Mesodermal cell (in vitro differentiated cells): ENCODE measurements at regions not wholly inside any gene's neighbourhood (a gene's known extent, or its start where the extent isn't known, plus 50 kb on each side); places are given as distances from the start of the nearest gene placed in this dataset.
"Not testable (repeated sequence)": the region's sequence is repeated elsewhere in the genome, so short reads cannot be mapped to it uniquely, and the experiment has no call there.

Experiments
- H3K27ac ChIP-seq: 2 replicates; pipeline ENCODE4 v1.7.0; 2013; ENCODE audit warnings: mild to moderate bottlenecking, low read depth, low read length, moderate library complexity; ENCODE audit not compliant: severe bottlenecking
- H3K36me3 ChIP-seq: 2 replicates; pipeline ENCODE4 v1.7.1; 2013; ENCODE audit warnings: mild to moderate bottlenecking, low read length, moderate library complexity; ENCODE audit not compliant: control insufficient read depth, insufficient read depth
- H3K4me1 ChIP-seq: one replicate; pipeline ENCODE4 v1.7.1; 2013; ENCODE audit warnings: mild to moderate bottlenecking, low read length; ENCODE audit not compliant: insufficient read depth, control insufficient read depth, poor library complexity, severe bottlenecking
- H3K4me3 ChIP-seq: 2 replicates; pipeline ENCODE4 v1.7.0; 2013; ENCODE audit warnings: low read length, control low read depth, mild to moderate bottlenecking; ENCODE audit not compliant: insufficient read depth, poor library complexity, severe bottlenecking; ENCODE audit errors: extremely low read depth
- H3K9me3 ChIP-seq: 2 replicates; pipeline ENCODE4 v1.7.1; 2013; ENCODE audit warnings: mild to moderate bottlenecking, low read length, moderate library complexity; ENCODE audit not compliant: control insufficient read depth
- WGBS, 2 experiments: methylation state at CpG; one replicate each; pipeline ENCODE4 v1.1.5; 2013; ENCODE audit warnings: missing lambda C conversion rate in 2 of 2; ENCODE audit not compliant: insufficient coverage in 2 of 2; 5-methylcytosine and 5-hydroxymethylcytosine counted together

GRCh38 chr16:46386805-46387620 is 234.2 kb downstream of the SHCBP1 start:
- not testable (repeated sequence) for H3K36me3 ChIP-seq, H3K4me1 ChIP-seq, H3K27ac ChIP-seq, H3K4me3 ChIP-seq
- 71 to 73% methylated on average over 28 of the region's 28 CpGs for WGBS, 2 experiments
- H3K9me3 ChIP-seq: peaks cover 10% of the 10 kb centered on the region

DNA sequence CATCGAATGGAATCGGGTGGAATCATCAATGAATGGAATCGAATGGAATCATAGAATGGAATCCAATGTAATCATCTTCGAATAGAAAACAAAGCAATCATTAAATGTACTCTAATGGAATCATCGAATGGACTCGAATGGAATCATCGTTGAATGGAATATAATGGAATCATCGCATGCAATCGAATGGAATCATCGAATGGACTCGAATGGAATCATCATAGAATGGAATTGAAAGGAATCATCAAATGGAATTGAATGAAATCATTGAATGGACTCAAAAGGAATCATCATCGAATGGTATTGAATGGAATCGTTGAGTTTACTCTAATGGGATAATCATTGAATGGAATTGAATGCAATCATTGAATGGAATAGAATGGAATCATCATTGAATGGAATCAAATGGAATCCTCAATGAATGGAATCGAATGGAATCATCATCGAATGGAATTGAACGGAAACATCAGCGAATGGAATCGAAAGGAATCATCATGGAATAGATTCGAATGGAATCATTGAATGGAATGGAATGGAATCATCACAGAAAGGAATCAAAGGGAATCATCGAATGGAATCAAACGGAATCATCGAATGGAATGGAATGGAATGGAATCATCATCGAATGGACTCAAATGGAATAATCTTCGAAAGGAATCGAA is 234.9 kb downstream of the SHCBP1 start:
- 78 to 79% methylated on average over 20 to 22 of the region's 25 CpGs for WGBS, 2 experiments
- H3K27ac ChIP-seq, H3K4me1 ChIP-seq, H3K36me3 ChIP-seq, H3K4me3 ChIP-seq: not testable (repeated sequence)
- peaks cover 15% of the 10 kb centered on the region for H3K9me3 ChIP-seq

DNA sequence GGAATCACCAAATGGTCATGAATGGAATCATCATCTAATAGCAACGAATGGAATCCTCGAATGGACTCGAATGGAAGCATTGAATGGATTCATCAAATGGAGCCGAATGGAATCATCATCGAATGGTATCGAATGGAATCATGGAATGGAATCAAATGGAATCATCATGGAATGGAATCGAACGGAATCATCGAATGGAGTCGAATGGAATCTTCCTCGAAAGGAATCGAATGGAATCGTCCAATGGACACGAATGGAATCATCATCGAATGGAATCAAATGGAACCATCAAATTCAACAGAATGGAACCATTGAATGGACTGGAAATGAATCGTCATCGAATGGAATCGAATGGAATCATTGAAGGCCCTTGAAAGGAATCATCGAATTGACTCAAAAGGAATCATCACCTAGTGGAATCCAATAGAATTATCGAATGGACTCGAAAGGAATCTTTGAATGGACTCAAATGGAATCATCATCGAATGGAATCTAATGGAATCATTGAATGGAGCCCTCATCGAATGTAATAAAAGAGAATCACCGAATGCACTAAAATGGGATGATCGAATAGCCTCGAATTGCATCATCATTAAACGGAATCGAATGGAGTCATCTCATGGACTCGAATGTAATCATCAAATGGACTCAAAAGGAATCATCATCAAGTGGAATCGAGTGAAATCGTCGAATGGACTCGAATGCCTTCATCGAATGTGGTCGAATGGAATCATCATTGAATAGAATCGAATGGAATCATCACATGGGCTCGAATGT is 236.7 kb downstream of the SHCBP1 start:
- H3K9me3 ChIP-seq: peaks cover 16% of the 10 kb centered on the region
- H3K36me3 ChIP-seq, H3K4me3 ChIP-seq, H3K4me1 ChIP-seq, H3K27ac ChIP-seq: not testable (repeated sequence)
- WGBS, 2 experiments: 75 to 78% methylated on average over 36 to 37 of the region's 37 CpGs

DNA sequence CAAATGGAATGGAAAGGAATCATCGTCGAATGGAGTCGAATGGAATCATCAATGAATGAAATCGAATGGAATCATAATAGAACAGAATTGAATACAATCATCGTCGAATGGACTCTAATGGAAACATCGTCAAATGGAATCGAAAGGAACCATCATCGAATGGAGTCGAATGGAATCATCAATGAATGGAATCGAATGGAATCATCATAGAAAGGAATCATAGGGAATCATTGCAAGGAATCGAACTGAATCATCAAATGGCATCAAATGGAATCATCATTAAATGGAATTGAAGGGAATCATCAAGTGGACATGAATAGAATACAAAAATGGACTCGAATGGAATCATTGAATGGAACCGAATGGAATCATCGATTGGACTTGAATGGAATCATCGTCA is 237.6 kb downstream of the SHCBP1 start:
- not testable (repeated sequence) for H3K4me3 ChIP-seq, H3K36me3 ChIP-seq, H3K27ac ChIP-seq, H3K4me1 ChIP-seq
- H3K9me3 ChIP-seq: peaks cover 16% of the 10 kb centered on the region
- WGBS, 2 experiments: 68 to 77% methylated on average over 12 of the region's 16 CpGs

DNA sequence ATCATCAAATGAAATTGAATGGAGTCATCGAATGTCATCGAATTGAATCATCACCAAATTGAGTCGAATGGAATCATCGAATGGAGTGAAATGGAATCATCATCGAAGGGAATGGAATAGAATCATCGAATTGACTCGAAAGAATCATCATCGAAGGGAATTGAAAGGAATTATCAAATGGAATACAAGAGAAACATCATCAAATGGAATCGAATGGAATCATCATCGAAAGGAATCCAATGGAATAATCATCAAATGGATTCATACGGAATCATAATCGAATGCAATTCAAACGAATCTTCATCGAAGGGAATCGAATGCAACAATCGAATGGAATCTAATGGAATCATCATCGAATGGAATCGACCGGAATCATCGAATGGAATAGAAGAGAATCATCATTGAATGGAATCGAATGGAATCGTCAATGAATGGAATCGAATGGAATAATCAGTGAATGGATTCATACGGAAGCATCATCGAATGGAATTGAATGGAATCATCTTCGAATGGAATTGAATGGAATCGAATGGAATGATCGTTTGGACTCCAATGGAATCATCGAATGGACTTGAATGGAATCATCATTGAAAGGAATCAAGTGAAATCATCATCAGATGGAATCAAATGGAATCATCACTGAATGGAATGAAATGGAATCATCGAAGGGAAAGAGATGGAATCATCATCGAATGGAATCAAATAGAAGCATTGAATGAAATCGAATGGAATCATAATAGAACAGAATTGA is 238.2 kb downstream of the SHCBP1 start:
- H3K27ac ChIP-seq, H3K4me3 ChIP-seq, H3K36me3 ChIP-seq, H3K4me1 ChIP-seq: not testable (repeated sequence)
- peaks cover 16% of the 10 kb centered on the region for H3K9me3 ChIP-seq
- 83 to 85% methylated on average over 20 to 28 of the region's 32 CpGs for WGBS, 2 experiments

- not testable (repeated sequence) for H3K4me1 ChIP-seq
- H3K9me3 ChIP-seq: peaks cover 16% of the 10 kb centered on the region
Measured at GRCh38 chr16:46382079-46382478, 239.1 kb downstream of the SHCBP1 start.

DNA sequence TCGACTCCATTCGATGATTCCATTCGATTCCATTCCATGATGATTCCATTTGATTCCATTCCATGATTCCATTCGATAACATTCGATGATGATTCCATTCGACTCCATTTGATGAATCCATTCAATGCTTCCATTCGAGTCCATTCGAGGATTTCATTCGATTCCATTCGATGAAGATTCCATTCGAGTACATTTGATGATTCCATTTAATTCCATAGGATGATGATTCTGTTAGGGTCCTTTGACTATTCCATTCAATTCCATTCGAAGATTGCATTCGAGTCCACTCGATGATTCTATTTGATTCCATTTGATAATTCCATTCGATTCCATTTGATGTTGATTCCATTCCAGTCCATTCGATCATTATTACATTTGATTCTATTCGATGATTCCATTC is 239.8 kb downstream of the SHCBP1 start:
- not testable (repeated sequence) for H3K4me1 ChIP-seq, H3K4me3 ChIP-seq, H3K27ac ChIP-seq, H3K36me3 ChIP-seq
- H3K9me3 ChIP-seq: peaks cover 16% of the 10 kb centered on the region
- WGBS, 2 experiments: 81 to 84% methylated on average over 17 of the region's 17 CpGs

More at GRCh38 chr16:46382079-46382478, 239.1 kb downstream of the SHCBP1 start:
- not testable (repeated sequence) for H3K4me3 ChIP-seq, H3K27ac ChIP-seq, H3K36me3 ChIP-seq
- 84 to 86% methylated on average over 17 of the region's 17 CpGs for WGBS, 2 experiments
